ENCODE measurements at regions not wholly inside any gene's neighbourhood (a gene's known extent, or its start where the extent isn't known, plus 50 kb on each side); places are given as distances from the start of the nearest gene placed in this dataset.
"Not testable (repeated sequence)": the region's sequence is repeated elsewhere in the genome, so short reads cannot be mapped to it uniquely, and the experiment has no call there.

DNA sequence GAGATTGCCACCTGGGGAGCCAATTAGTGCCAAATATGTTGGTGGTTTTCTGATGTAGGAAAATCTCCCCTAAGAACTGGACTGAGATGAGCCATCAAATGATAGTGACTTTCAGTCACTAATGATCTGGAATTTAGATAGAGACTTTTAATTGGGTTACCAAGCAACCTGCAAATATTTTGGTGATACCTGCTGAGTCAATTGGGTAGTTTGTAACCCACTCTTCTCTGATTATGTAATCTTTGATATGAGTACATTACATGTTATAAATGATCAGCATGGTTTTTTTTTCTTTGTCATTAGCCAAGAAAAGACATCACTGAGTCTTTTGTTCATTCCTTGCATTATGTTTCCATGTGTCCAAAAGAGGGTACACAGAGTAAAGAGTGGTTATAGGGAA is 177.5 kb downstream of the SPDYE17 start:
- H3K4me3 ChIP-seq; in situ Hi-C loops (cut with MboI; ENCODE audit: low pct_unique_long_range_greater_than_20kb in 2 of 9, low sequenced_read_pairs in 9 of 9, unreplicated experiment in 9 of 9); H3K27ac ChIP-seq; ATAC-seq (replicated peaks in 6 of 8); H3K4me1 ChIP-seq (replicated peaks in 1 of 2): not testable (repeated sequence)

DNA sequence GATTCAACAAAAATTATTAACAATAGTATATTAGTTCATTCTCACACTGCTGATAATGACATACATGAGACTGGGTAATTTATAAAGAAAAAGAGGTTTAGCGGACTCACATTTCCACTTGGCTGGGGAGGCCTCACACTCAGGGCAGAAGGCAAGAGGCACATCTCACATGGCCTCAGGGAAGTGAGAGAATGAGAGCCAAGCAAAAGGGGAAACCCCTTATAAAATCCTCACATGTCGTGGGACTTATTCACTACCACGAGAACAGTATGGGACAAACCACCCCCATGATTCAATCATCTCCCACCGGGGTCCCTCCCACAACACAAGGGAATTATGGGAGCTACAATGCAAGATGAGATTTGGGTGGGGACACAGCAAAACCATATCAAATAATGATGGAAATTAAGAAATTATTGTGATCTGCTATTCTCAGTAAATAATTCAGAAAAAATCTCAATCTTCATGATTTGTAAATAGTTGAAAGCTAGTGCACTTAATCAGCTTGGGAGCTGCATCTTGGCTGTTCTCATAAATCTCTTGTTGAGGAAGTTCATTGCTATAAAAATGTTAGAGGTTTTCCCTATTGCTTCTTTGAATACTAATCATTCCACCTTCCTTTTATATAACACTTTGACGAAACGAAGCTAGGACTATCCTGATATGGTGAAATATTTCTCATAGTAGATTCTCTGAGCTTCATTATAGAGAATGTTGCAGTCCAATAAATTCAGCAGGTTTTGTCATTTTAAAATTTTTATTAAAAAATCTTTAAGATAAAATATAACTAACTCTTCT is 179.2 kb downstream of the SPDYE17 start:
- H3K27ac ChIP-seq; H3K4me3 ChIP-seq; H3K4me1 ChIP-seq (replicated peaks in 1 of 2); in situ Hi-C loops (cut with MboI; ENCODE audit: low pct_unique_long_range_greater_than_20kb in 2 of 9, low sequenced_read_pairs in 9 of 9, unreplicated experiment in 9 of 9); ATAC-seq (replicated peaks in 6 of 8): not testable (repeated sequence)
- 36 to 100% (median 80%) methylated on average over 1 to 2 of the region's 6 CpGs; no CpG with 5 or more reads in 5 of the 10 experiments for WGBS, 10 experiments

DNA sequence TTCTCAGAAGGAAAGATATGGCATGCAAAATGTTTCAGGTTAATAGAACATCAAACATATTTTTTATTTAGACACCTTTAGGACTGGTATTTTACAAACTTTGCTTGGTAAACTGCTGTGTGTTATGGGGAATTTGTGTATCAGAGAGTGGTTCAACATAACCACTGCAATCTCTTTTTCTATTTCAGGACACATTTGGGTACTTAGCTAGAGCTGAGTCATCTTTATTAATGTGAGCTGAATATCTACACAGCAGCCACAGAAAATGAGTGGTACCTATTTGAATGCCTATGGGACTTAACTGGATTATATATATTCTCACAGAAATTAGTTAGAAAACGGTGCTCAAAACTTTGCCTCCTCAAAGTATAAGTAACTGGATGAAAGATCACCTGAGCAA is 179.8 kb downstream of the SPDYE17 start:
- H3K4me3 ChIP-seq; H3K27ac ChIP-seq; in situ Hi-C loops (cut with MboI; ENCODE audit: low pct_unique_long_range_greater_than_20kb in 2 of 9, low sequenced_read_pairs in 9 of 9, unreplicated experiment in 9 of 9); H3K4me1 ChIP-seq (replicated peaks in 1 of 2): not testable (repeated sequence)
- peak in 1 of 8 experiments; percentile 39 for ATAC-seq (replicated peaks in 6 of 8)
- no CpG with 5 or more reads among the region's 1 CpG for WGBS, 10 experiments

DNA sequence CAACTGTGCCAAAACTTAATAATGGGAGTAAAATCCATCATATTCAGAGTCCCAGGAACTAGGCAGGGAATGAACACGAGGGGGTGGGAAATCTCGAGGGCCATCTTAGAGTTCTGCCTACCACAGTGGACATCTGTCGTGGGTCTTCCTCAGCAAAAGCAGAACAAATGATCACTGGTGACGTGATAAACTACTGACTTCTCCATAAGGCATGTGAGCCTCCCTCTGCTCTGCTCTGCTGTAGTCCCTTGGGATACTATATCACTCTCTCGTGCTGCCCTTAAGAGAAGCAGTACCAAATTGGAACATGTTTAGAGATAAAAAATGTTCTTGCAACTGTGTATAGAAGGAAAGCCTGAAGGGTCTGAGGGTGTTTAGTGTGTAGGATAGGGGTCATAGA is 180.5 kb downstream of the SPDYE17 start:
- H3K4me3 ChIP-seq; H3K27ac ChIP-seq; in situ Hi-C loops (cut with MboI; ENCODE audit: low pct_unique_long_range_greater_than_20kb in 2 of 9, low sequenced_read_pairs in 9 of 9, unreplicated experiment in 9 of 9); H3K4me1 ChIP-seq (replicated peaks in 1 of 2): not testable (repeated sequence)
- no CpG with 5 or more reads among the region's 5 CpGs for WGBS, 10 experiments
- ATAC-seq (replicated peaks in 6 of 8), result peak in 4 of 8 experiments; percentile 21 to 99 (median 90)

DNA sequence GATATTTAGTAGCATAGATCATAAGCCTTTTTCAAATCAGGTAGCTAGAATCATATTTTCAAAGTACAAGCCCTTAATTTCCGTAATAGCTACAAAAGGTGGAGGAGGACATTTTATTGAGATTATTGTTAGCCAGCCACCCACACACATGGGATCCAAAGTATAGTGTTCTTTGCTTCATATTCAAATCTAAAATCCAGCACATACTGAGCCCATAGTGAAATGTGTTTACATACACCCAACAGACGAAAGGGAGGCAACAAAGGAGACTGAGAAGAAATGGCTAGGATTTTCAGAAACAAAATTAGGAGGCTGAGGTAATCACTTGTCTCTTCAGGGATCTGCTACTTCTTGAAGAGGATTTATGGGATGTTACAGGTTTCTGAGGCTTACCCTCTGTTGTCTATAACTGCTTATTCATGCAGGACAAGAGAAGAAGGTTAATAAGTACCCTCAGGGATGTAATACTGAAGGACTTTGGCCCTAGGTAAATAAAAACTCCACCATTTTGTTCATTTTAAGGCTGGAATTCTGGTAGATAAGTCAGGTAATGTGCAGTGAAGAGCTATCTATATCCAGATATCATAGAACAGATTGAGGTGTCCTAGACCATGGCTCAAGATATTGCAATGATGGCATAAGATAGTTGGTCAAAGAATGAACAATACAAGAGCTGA is 182.1 kb downstream of the SPDYE17 start:
- H3K4me1 ChIP-seq (replicated peaks in 1 of 2); H3K27ac ChIP-seq; H3K4me3 ChIP-seq; in situ Hi-C loops (cut with MboI; ENCODE audit: low pct_unique_long_range_greater_than_20kb in 2 of 9, low sequenced_read_pairs in 9 of 9, unreplicated experiment in 9 of 9); ATAC-seq (replicated peaks in 6 of 8): not testable (repeated sequence)
- WGBS, 10 experiments, result 43% methylated on average over 2 of the region's 2 CpGs; no CpG with 5 or more reads in 9 of the 10 experiments

DNA sequence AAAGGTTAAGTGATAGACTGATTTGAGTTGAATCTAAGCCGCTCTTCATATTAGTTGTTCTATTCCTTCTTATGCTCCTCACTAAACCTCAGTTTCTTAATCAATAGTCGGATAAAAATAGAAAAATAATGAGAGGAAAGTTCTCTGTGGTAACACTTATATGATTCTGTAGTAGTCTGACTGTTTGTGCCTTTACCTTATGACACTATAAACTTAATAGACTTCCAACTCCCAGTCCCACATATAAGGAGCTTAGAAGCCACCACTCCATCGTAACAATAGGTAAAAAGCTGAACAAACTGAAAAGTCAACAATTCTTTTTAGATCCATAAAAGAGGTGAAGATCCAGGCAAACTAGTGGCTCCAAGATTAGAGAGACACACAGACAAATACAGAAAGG is 192.3 kb downstream of the SPDYE17 start:
- 17 to 100% (median 88%) methylated on average over 1 to 2 of the region's 3 CpGs; no CpG with 5 or more reads in 4 of the 10 experiments for WGBS, 10 experiments
- H3K27ac ChIP-seq; H3K4me3 ChIP-seq; H3K4me1 ChIP-seq (replicated peaks in 1 of 2); in situ Hi-C loops (cut with MboI; ENCODE audit: low pct_unique_long_range_greater_than_20kb in 2 of 9, low sequenced_read_pairs in 9 of 9, unreplicated experiment in 9 of 9); ATAC-seq (replicated peaks in 6 of 8): not testable (repeated sequence)

DNA sequence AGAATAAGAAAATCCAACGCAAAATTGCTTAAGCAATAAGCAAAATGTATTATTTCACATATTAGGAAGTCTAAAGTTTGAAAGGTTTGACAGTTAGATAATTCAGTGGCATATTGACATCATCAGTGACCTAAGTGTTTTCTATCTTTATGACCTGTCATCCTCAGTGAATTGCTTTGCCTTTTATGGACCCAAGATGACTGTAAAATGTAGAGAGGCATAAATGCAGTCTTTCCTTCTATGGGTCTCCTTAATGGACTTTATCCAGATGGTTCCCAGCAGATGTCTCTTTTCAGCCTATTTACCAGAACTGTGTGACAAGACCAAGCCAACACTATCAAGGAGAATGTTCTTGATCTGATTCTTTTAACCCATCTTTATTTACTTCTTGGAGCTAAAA is 192.9 kb downstream of the SPDYE17 start:
- ATAC-seq (replicated peaks in 6 of 8), result peak in 3 of 8 experiments; percentile 33 to 66 (median 55)
- in situ Hi-C loops (cut with MboI; ENCODE audit: low pct_unique_long_range_greater_than_20kb in 2 of 9, low sequenced_read_pairs in 9 of 9, unreplicated experiment in 9 of 9); H3K27ac ChIP-seq; H3K4me3 ChIP-seq; H3K4me1 ChIP-seq (replicated peaks in 1 of 2): not testable (repeated sequence)
- 17 to 40% (median 20%) methylated on average over 1 of the region's 1 CpG; no CpG with 5 or more reads in 7 of the 10 experiments for WGBS, 10 experiments

DNA sequence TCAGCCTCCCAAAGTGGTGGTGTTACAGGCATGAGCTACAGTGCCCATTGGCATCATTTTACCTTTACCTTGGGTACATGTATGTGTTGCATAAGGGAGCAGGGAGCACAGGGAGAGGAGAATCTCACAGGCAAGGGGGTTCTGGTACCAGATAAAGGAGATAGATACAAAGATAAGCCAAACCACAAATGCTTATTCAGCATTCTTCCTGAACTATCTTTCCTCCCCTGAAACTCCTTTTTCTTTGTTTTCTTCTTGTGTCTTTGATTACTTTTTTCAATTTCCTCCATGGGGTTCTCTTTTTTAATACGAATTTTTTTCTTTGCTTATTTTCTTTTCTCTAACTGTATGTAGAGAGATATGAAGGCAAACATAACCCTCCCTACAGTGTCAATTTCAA is 193.8 kb downstream of the SPDYE17 start:
- ATAC-seq (replicated peaks in 6 of 8); H3K4me3 ChIP-seq; H3K4me1 ChIP-seq (replicated peaks in 1 of 2); H3K27ac ChIP-seq; in situ Hi-C loops (cut with MboI; ENCODE audit: low pct_unique_long_range_greater_than_20kb in 2 of 9, low sequenced_read_pairs in 9 of 9, unreplicated experiment in 9 of 9): not testable (repeated sequence)
- 0 to 100% (median 48%) methylated on average over 1 of the region's 1 CpG for WGBS, 10 experiments

DNA sequence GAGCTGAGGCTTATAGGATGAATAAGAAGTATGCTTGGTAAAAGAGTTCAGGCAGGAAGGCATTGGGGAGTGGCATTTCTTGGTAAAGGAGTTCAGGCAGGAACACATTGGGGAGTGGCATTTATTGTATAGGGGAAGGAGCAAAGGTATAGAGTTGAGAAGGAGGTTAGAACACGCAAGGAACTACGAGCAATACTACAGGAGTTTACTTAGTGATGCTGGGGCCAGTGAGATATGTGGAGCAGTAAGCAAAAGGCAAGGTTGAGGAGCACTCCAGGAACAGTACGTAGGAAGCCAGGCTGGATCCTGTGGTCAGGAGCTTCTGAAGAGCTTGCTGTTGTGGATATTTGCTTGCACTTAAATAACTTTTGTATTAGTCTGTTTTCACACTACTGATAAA is 202.2 kb upstream of the POMZP3 start:
- H3K27ac ChIP-seq; H3K4me1 ChIP-seq (replicated peaks in 1 of 2); in situ Hi-C loops (cut with MboI; ENCODE audit: low pct_unique_long_range_greater_than_20kb in 2 of 9, low sequenced_read_pairs in 9 of 9, unreplicated experiment in 9 of 9); H3K4me3 ChIP-seq; ATAC-seq (replicated peaks in 6 of 8): not testable (repeated sequence)
- 25 to 100% (median 60%) methylated on average over 1 to 2 of the region's 3 CpGs; no CpG with 5 or more reads in 5 of the 10 experiments for WGBS, 10 experiments

DNA sequence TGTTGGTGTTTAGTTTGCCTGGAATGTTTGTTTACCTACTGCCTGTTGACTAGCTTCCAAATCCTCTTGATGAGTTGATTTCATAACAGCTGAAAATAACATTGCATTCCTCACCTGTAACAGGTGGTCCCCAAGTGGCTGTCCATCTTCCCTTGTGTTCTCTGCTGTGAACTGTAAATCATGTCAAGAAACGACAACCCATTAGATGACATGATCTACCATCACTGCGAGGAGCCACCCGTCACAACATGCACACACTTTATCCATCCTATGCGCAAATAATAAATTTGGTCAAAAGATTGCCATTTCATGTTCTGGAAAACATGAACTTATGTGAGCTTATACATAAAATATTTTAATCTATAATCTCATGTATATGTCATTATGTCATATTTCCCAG is 199.1 kb upstream of the POMZP3 start:
- in situ Hi-C loops (cut with MboI; ENCODE audit: low pct_unique_long_range_greater_than_20kb in 2 of 9, low sequenced_read_pairs in 9 of 9, unreplicated experiment in 9 of 9); H3K4me1 ChIP-seq (replicated peaks in 1 of 2); ATAC-seq (replicated peaks in 6 of 8); H3K4me3 ChIP-seq; H3K27ac ChIP-seq: not testable (repeated sequence)
- WGBS, 10 experiments, result 17 to 100% (median 91%) methylated on average over 1 to 4 of the region's 4 CpGs; no CpG with 5 or more reads in 5 of the 10 experiments

DNA sequence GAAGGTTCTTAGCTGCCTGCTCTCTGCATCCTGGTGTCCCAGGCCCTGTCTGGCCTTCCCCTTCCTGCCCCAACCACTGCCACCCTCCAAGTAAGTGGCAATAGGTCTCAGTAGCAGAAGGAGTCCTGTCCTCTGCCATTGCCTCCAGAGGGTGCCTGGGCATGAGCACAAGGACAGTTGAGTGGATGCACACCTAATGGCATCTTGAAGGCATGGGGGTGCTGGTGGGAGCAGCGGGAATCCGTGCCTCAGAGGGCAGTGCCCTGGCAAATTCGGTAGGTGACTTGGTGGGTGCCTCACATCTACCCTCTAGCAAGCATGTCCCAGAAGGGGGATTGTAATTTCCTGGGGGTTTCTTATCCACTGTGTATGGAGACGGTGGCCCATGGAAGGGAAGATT is 182.8 kb upstream of the POMZP3 start:
- ATAC-seq (replicated peaks in 6 of 8); H3K4me1 ChIP-seq (replicated peaks in 1 of 2); H3K4me3 ChIP-seq; H3K27ac ChIP-seq; in situ Hi-C loops (cut with MboI; ENCODE audit: low pct_unique_long_range_greater_than_20kb in 2 of 9, low sequenced_read_pairs in 9 of 9, unreplicated experiment in 9 of 9): not testable (repeated sequence)
- WGBS, 10 experiments, result no CpG with 5 or more reads among the region's 4 CpGs

DNA sequence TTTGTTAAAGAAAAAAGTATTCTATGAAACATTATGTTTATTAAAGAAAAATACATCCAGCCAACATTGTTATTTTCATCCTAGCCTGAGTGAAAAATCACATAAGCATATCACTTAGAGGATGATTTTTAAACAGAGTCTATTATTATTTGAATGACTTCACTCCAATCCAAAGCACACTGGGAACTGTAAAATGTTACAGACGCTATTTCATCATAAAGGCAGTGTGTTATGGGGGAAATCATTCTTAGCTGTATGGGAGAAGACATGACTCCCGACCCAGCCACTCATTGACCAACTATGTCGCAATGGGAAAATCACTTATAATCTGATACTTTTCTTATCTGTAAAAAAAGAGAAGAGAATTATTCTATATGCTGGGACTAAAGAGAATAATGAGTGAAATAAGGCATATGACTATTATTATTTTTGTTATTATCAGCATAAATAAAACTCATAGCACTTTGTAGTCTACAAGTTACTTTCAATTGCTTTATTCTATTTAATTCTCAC is 180.6 kb upstream of the POMZP3 start:
- H3K27ac ChIP-seq; H3K4me3 ChIP-seq; in situ Hi-C loops (cut with MboI; ENCODE audit: low pct_unique_long_range_greater_than_20kb in 2 of 9, low sequenced_read_pairs in 9 of 9, unreplicated experiment in 9 of 9); H3K4me1 ChIP-seq (replicated peaks in 1 of 2): not testable (repeated sequence)
- peak in 3 of 8 experiments; percentile 20 to 81 (median 56) for ATAC-seq (replicated peaks in 6 of 8)
- 100% methylated on average over 1 of the region's 3 CpGs; no CpG with 5 or more reads in 9 of the 10 experiments for WGBS, 10 experiments

DNA sequence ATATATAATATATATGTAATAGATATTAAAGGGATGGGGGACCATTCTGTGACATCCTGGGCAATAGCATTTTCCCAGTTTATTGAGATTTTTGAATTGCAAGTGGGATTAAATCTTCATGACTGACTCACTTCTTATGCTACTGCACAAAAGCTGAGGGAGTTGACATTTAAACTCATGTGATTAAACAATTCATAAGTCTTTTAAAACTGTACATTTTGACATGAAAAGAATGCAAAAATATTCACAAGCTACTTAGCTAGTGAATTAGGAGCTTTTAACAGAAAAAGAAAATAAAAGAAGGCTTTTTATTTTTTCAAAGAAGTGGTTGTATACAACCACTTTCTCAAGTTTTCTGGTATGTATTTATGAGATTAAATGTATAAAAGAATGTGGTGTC is 179.4 kb upstream of the POMZP3 start:
- in situ Hi-C loops (cut with MboI; ENCODE audit: low pct_unique_long_range_greater_than_20kb in 2 of 9, low sequenced_read_pairs in 9 of 9, unreplicated experiment in 9 of 9); H3K27ac ChIP-seq; H3K4me3 ChIP-seq; H3K4me1 ChIP-seq (replicated peaks in 1 of 2): not testable (repeated sequence)
- peak in 2 of 8 experiments; percentile 52 to 59 for ATAC-seq (replicated peaks in 6 of 8)

Measured in motor neuron (in vitro differentiated cells).